ENCODE measurements at regions not wholly inside any gene's neighbourhood (a gene's known extent, or its start where the extent isn't known, plus 50 kb on each side); places are given as distances from the start of the nearest gene placed in this dataset.

DNA sequence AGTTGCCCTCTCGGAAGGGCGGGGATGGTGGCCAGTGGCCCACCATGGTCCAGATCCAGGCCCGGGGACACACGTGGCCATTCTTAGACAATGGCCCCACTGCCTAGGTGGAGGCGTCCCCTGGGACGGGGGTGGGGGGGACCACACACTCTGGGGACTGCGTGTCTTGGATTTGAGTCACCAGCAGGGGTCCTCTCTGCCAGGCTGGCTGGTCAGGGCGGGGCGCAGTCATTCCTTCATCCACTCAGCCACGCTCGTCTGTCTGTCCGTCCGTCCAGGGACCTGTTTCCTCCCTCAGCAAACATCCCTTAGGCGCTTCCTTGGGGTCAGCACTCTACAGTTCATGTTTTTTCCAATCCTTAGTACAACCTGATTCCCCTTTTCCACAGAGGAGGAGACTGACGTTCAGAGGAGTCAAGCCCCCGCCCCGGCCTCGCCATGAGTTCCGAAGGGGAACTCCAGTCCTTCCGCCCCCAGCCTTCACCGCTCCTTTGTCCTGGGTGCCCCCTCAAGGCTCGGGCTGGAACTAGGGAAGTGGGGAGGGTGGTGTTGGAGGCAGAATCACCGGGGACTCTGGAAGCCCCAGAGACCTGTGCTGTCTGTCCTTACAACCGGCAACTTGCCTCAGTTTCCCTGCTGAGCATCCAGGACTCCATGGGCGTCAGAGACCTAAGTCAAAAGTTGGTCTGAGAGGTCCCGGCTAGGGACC lies 276.6 kb upstream of the MVB12B start:
- Histone ChIP-seq H3K79me2 (ENCODE audit: insufficient read depth, low read length) (no peaks in the 10 kb centered on the region), H4K20me1 (ENCODE audit: insufficient read depth, low read length) (no peaks in the 10 kb centered on the region), H3K36me3 (ENCODE audit: insufficient read depth, low read length) (no peaks in the 10 kb centered on the region), H3K27me3 (ENCODE audit: insufficient read depth, low read length) (peaks cover 30% of the 10 kb centered on the region), H3K4me2 (ENCODE audit: insufficient read depth, low read length) (no peak overlapping the region), H3K9me3 (ENCODE audit: low read depth, low read length) (peaks cover 2% of the 10 kb centered on the region), H3K27ac (ENCODE audit: low read depth, low read length) (no peak overlapping the region), H3K4me3 (ENCODE audit: insufficient read depth, low read length) (no peak overlapping the region), H3K4me1 (ENCODE audit: insufficient read depth, low read length) (no peaks in the 10 kb centered on the region), H2AFZ (ENCODE audit: low read length) (no peak overlapping the region)
- TF ChIP-seq, protein P1, sequence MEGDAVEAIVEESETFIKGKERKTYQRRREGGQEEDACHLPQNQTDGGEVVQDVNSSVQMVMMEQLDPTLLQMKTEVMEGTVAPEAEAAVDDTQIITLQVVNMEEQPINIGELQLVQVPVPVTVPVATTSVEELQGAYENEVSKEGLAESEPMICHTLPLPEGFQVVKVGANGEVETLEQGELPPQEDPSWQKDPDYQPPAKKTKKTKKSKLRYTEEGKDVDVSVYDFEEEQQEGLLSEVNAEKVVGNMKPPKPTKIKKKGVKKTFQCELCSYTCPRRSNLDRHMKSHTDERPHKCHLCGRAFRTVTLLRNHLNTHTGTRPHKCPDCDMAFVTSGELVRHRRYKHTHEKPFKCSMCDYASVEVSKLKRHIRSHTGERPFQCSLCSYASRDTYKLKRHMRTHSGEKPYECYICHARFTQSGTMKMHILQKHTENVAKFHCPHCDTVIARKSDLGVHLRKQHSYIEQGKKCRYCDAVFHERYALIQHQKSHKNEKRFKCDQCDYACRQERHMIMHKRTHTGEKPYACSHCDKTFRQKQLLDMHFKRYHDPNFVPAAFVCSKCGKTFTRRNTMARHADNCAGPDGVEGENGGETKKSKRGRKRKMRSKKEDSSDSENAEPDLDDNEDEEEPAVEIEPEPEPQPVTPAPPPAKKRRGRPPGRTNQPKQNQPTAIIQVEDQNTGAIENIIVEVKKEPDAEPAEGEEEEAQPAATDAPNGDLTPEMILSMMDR (IDR thresholded peaks at IDR 0.05; ENCODE audit: extremely low read depth, low read depth, low read length): no peak
- no peak for DNase-seq (ENCODE audit: insufficient read length, low spot score, missing footprints)

GRCh38 chr9:126050605-126050990 lies 276.0 kb upstream of the MVB12B start:
- TF ChIP-seq, protein P1 (IDR thresholded peaks at IDR 0.05; ENCODE audit: extremely low read depth, low read depth, low read length): no peak
- H4K20me1 ChIP-seq (ENCODE audit: insufficient read depth, low read length): no peaks in the 10 kb centered on the region
- no peaks in the 10 kb centered on the region for H3K4me1 ChIP-seq (ENCODE audit: insufficient read depth, low read length)
- H3K79me2 ChIP-seq (ENCODE audit: insufficient read depth, low read length): no peaks in the 10 kb centered on the region
- no peak for DNase-seq (ENCODE audit: insufficient read length, low spot score, missing footprints)
- no peak overlapping the region for H2AFZ ChIP-seq (ENCODE audit: low read length)
- H3K27ac ChIP-seq (ENCODE audit: low read depth, low read length): no peak overlapping the region
- no peak overlapping the region for H3K4me2 ChIP-seq (ENCODE audit: insufficient read depth, low read length)
- H3K9me3 ChIP-seq (ENCODE audit: low read depth, low read length): peaks cover 2% of the 10 kb centered on the region
- no peak overlapping the region for H3K4me3 ChIP-seq (ENCODE audit: insufficient read depth, low read length)
- peaks cover 35% of the 10 kb centered on the region for H3K27me3 ChIP-seq (ENCODE audit: insufficient read depth, low read length)
- no peaks in the 10 kb centered on the region for H3K36me3 ChIP-seq (ENCODE audit: insufficient read depth, low read length)

DNA sequence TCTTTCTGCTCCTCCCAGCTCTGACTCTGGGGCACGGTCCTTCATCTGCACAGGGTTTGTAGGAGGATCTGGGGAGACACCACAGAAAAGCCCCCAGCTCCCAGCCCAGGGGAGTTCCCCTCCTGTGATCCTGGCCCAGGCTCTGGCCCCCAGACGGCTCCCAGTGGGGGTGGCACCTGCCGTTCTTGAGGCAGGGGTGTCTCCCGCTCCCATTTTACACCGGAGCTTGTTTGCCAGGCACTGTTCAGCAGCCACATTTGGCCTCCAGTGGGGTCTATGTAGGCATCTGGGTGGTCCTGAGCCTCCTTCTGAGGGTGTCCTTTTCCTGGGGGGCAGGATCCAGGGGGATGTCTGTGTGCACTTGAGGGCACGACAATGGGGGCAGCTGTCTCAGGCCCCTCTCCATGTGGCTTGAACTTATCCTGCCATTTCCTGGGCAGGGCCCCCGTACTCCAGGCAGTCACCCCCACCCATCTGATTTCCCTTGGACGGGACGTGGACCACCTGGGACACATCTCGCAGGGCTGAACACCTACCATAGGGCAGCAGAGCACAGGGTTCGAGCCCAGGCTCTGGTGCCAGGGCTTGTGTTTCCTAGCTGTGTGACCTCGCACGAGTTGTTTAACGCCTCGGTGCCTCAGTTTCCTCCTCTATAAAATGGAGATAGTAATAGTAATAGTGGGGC lies 275.0 kb upstream of the MVB12B start:
- Histone ChIP-seq H3K27me3 (ENCODE audit: insufficient read depth, low read length) (peaks cover 44% of the 10 kb centered on the region), H3K9me3 (ENCODE audit: low read depth, low read length) (no peaks in the 10 kb centered on the region)

GRCh38 chr9:126052791-126053190 lies 273.8 kb upstream of the MVB12B start:
- Histone ChIP-seq H3K36me3 (ENCODE audit: insufficient read depth, low read length) (no peaks in the 10 kb centered on the region), H4K20me1 (ENCODE audit: insufficient read depth, low read length) (no peaks in the 10 kb centered on the region), H3K4me1 (ENCODE audit: insufficient read depth, low read length) (no peaks in the 10 kb centered on the region), H3K27me3 (ENCODE audit: insufficient read depth, low read length) (peaks cover 54% of the 10 kb centered on the region), H3K9me3 (ENCODE audit: low read depth, low read length) (no peaks in the 10 kb centered on the region), H3K4me2 (ENCODE audit: insufficient read depth, low read length) (no peak overlapping the region), H3K27ac (ENCODE audit: low read depth, low read length) (no peak overlapping the region), H3K79me2 (ENCODE audit: insufficient read depth, low read length) (no peaks in the 10 kb centered on the region), H3K4me3 (ENCODE audit: insufficient read depth, low read length) (no peak overlapping the region), H2AFZ (ENCODE audit: low read length) (no peak overlapping the region)
- DNase-seq (ENCODE audit: insufficient read length, low spot score, missing footprints): no peak
- TF ChIP-seq, protein P1 (IDR thresholded peaks at IDR 0.05; ENCODE audit: extremely low read depth, low read depth, low read length): no peak

More for the DNA sequence above, 275.0 kb upstream of the MVB12B start:
- Histone ChIP-seq H3K27ac (ENCODE audit: low read depth, low read length) (no peak overlapping the region), H3K4me1 (ENCODE audit: insufficient read depth, low read length) (no peaks in the 10 kb centered on the region), H2AFZ (ENCODE audit: low read length) (no peak overlapping the region), H3K79me2 (ENCODE audit: insufficient read depth, low read length) (no peaks in the 10 kb centered on the region), H3K4me3 (ENCODE audit: insufficient read depth, low read length) (no peak overlapping the region), H3K4me2 (ENCODE audit: insufficient read depth, low read length) (no peak overlapping the region), H4K20me1 (ENCODE audit: insufficient read depth, low read length) (no peaks in the 10 kb centered on the region), H3K36me3 (ENCODE audit: insufficient read depth, low read length) (no peaks in the 10 kb centered on the region)
- TF ChIP-seq, protein P1 (IDR thresholded peaks at IDR 0.05; ENCODE audit: extremely low read depth, low read depth, low read length): no peak
- no peak for DNase-seq (ENCODE audit: insufficient read length, low spot score, missing footprints)

Data from osteoblast (primary cell).